ENCODE measurements at regions not wholly inside any gene's neighbourhood (a gene's known extent, or its start where the extent isn't known, plus 50 kb on each side); places are given as distances from the start of the nearest gene placed in this dataset.

GRCh38 chr4:173835903-173836302 is 305.9 kb upstream of the HAND2 start:
- DNase-seq: no peak

- peak in 1 of 2 experiments; percentile 0 for DNase-seq
Observed at GRCh38 chr4:173834151-173834550, 304.1 kb upstream of the HAND2 start.

GRCh38 chr4:173829565-173829964 is 299.5 kb upstream of the HAND2 start:
- no peak for DNase-seq

- no peak for DNase-seq
Observed at GRCh38 chr4:173827707-173828106, 297.7 kb upstream of the HAND2 start.

- DNase-seq: peak in 1 of 2 experiments; percentile 2
Observed at GRCh38 chr4:173821876-173822275, 291.8 kb upstream of the HAND2 start.

GRCh38 chr4:173821036-173821435 is 291.0 kb upstream of the HAND2 start:
- no peak for DNase-seq

GRCh38 chr4:173807347-173807746 is 277.3 kb upstream of the HAND2 start:
- DNase-seq: no peak

- DNase-seq: no peak
Observed at GRCh38 chr4:173805884-173806283, 275.9 kb upstream of the HAND2 start.

- no peak for DNase-seq
Observed at GRCh38 chr4:173802662-173803022, 272.6 kb upstream of the HAND2 start.

GRCh38 chr4:173801876-173802661 is 272.0 kb upstream of the HAND2 start:
- DNase-seq: no peak

GRCh38 chr4:173801361-173801760 is 271.3 kb upstream of the HAND2 start:
- DNase-seq: no peak

GRCh38 chr4:173797296-173797695 is 267.3 kb upstream of the HAND2 start:
- no peak for DNase-seq

- DNase-seq: no peak
Observed at GRCh38 chr4:173794662-173795061, 264.6 kb upstream of the HAND2 start.

- no peak for DNase-seq
Observed at GRCh38 chr4:173793937-173794510, 264.0 kb upstream of the HAND2 start.

- no peak for DNase-seq
Observed at GRCh38 chr4:173782660-173783059, 252.6 kb upstream of the HAND2 start.

- DNase-seq: no peak
Observed at GRCh38 chr4:173777921-173778320, 247.9 kb upstream of the HAND2 start.

- no peak for DNase-seq
Observed at GRCh38 chr4:173777421-173777820, 247.4 kb upstream of the HAND2 start.

GRCh38 chr4:173769568-173769967 is 239.5 kb upstream of the HAND2 start:
- DNase-seq: no peak

- no peak for DNase-seq
Observed at GRCh38 chr4:173767650-173768049, 237.6 kb upstream of the HAND2 start.

GRCh38 chr4:173766171-173766600 is 236.2 kb upstream of the HAND2 start:
- DNase-seq: no peak

GRCh38 chr4:173765751-173766150 is 235.7 kb upstream of the HAND2 start:
- DNase-seq: no peak

- DNase-seq: no peak
Observed at GRCh38 chr4:173763389-173763788, 233.4 kb upstream of the HAND2 start.

- no peak for DNase-seq
Observed at GRCh38 chr4:173761938-173762337, 231.9 kb upstream of the HAND2 start.

- DNase-seq: no peak
Observed at GRCh38 chr4:173761236-173761635, 231.2 kb upstream of the HAND2 start.

GRCh38 chr4:173758132-173758531 is 228.1 kb upstream of the HAND2 start:
- DNase-seq: no peak

All from NCI-H2081 (cell line).